HUES48 (cell line): ENCODE measurements at regions not wholly inside any gene's neighbourhood (a gene's known extent, or its start where the extent isn't known, plus 50 kb on each side); places are given as distances from the start of the nearest gene placed in this dataset.
"Not testable (repeated sequence)": the region's sequence is repeated elsewhere in the genome, so short reads cannot be mapped to it uniquely, and the experiment has no call there.

Source experiments
- H3K27ac ChIP-seq: one replicate; pipeline ENCODE4 v1.7.0; 2013; ENCODE audit warnings: low read depth, low read length, inconsistent platforms
- H3K27me3 ChIP-seq: 2 replicates; pipeline ENCODE4 v1.6.1; 2013; ENCODE audit warnings: mild to moderate bottlenecking, low read length; ENCODE audit not compliant: control insufficient read depth, insufficient read depth
- H3K36me3 ChIP-seq: 2 replicates; pipeline ENCODE4 v1.6.1; 2013; ENCODE audit warnings: low read length; ENCODE audit not compliant: control insufficient read depth, insufficient read depth
- H3K4me1 ChIP-seq: 2 replicates; pipeline ENCODE4 v1.6.1; 2013; ENCODE audit warnings: mild to moderate bottlenecking, low read length; ENCODE audit not compliant: control insufficient read depth, insufficient read depth
- H3K4me3 ChIP-seq: 2 replicates; pipeline ENCODE4 v1.5.1; 2013; ENCODE audit warnings: mild to moderate bottlenecking, low read depth, low read length
- H3K9ac ChIP-seq: 2 replicates; pipeline ENCODE4 v1.6.1; 2013; ENCODE audit warnings: mild to moderate bottlenecking, low read depth, low read length, moderate library complexity
- H3K9me3 ChIP-seq: 2 replicates; pipeline ENCODE4 v1.6.1; 2013; ENCODE audit warnings: low read length; ENCODE audit not compliant: control insufficient read depth, insufficient read depth

DNA sequence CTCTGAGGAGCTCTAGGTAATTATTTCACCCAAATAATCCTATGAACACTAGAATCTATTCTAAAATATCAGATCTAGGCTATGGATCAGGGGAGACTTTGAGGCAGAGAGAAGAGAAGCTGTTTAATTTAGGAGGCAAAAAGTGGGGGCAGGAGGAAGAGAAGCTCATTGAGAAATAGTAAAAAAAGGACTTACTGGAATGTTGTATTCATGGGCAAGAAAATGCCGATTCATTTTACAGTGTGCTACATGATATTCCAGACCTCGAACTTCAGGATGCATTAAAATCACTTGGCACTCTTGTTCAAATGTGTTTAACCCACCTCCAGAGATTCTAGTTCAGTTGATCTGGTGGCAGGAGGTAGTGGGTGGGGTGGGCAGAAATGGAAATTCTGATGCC lies 109.5 kb upstream of the ITGB1 start:
- Histone ChIP-seq H3K4me1 (peaks cover 7% of the 10 kb centered on the region; the same call in 1 of the 2 replicates), H3K27me3 (no peaks in the 10 kb centered on the region), H3K36me3 (no peaks in the 10 kb centered on the region), H3K9me3 (peaks cover 2% of the 10 kb centered on the region; the same call in 1 of the 2 replicates), H3K9ac (no peak overlapping the region), H3K4me3 (no peak overlapping the region), H3K27ac (no peak overlapping the region)

- no peak overlapping the region for H3K4me3 ChIP-seq
- H3K9me3 ChIP-seq: peaks cover 2% of the 10 kb centered on the region; the same call in 1 of the 2 replicates
- no peak overlapping the region for H3K9ac ChIP-seq
- H3K36me3 ChIP-seq: no peaks in the 10 kb centered on the region
- no peaks in the 10 kb centered on the region for H3K4me1 ChIP-seq
- H3K27me3 ChIP-seq: no peaks in the 10 kb centered on the region
- no peak overlapping the region for H3K27ac ChIP-seq
These were observed 108.7 kb upstream of the ITGB1 start for GRCh38 chr10:33066558-33067236.

DNA sequence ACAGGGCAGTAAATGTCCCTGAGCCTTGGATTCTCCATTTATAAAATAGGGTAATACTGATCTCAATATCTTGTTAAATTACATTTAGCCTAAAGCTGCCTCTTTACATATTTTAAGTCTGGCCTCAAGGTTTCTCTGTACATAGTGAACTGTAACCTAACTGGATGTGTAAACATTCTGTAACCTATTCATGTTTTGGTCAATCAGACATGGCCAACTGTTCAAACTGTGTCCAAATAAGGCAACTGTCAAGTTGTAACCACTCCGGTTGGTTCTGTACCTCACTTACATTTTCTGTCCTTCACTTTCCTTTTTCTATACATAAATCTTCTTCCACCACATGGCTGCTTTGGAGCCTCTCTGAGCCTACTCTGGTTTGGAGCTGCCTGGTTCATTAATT lies 107.1 kb upstream of the ITGB1 start:
- H3K4me3 ChIP-seq: no peak overlapping the region
- H3K4me1 ChIP-seq: no peaks in the 10 kb centered on the region
- no peaks in the 10 kb centered on the region for H3K9me3 ChIP-seq
- H3K9ac ChIP-seq: no peak overlapping the region
- no peaks in the 10 kb centered on the region for H3K36me3 ChIP-seq
- no peak overlapping the region for H3K27ac ChIP-seq
- no peaks in the 10 kb centered on the region for H3K27me3 ChIP-seq

GRCh38 chr10:33064706-33065105 lies 106.7 kb upstream of the ITGB1 start:
- H3K27ac ChIP-seq: no peak overlapping the region
- no peaks in the 10 kb centered on the region for H3K9me3 ChIP-seq
- H3K4me1 ChIP-seq: no peaks in the 10 kb centered on the region
- H3K9ac ChIP-seq: no peak overlapping the region
- H3K27me3 ChIP-seq: no peaks in the 10 kb centered on the region
- H3K36me3 ChIP-seq: no peaks in the 10 kb centered on the region
- H3K4me3 ChIP-seq: no peak overlapping the region

- Histone ChIP-seq H3K4me3 (no peak overlapping the region), H3K36me3 (no peaks in the 10 kb centered on the region), H3K27me3 (no peaks in the 10 kb centered on the region), H3K9me3 (no peaks in the 10 kb centered on the region), H3K27ac (no peak overlapping the region), H3K4me1 (peaks cover 5% of the 10 kb centered on the region), H3K9ac (no peak overlapping the region)
These were observed 99.6 kb upstream of the ITGB1 start for GRCh38 chr10:33057620-33058019.

DNA sequence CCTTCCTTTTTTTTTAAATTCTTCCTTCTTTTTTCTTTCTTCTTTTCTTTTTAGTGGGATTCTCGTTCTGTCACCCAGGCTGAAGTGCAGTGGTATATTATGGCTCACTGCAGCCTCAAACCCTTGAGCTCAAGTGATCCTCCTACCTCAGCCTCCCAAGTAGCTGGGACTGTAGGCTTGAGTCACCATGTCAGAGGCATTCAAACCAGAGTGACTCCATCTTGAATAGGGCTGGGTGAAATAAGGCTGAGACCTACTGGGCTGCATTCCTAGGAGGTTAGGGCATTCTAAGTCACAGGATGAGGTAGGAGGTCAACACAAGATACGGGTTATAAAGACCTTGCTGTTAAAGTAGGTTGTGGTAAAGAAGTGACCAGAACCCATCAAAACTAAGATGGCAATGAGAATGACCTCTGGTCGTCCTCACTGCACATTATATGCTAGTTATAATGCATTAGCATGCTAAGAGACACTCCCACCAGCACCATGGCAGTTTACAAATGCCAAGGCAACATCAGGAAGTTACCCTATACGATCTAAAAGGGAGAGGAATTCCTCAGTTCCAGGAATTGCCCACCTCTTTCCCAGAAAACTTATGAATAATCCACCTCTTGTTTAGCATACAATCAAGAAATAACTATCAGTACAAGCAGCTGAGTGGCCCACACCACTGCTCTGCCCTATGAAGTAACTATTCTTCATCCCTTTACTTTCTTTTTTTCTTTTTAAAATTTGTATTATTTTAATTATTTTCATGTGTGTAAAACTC lies 99.0 kb upstream of the ITGB1 start:
- H3K27ac ChIP-seq: no peak overlapping the region

DNA sequence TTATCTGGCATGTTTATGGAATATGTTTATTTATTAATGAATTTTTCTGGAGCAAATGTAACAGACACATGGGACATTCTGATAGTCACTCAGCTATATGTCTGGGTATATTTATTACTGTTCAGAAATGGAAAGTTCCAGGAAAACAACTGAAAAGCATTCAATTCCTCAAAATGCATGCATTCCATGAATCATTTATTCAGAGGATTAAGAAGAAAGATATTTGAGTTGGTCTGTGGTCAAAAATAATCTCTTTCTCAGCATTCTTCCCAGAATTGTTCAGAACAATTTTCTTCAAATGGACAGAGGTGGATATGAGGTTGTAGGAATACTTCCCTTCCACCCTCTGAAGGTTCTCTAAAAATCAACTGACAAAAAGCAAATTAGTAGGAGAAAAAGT lies 97.6 kb upstream of the ITGB1 start:
- no peak overlapping the region for H3K9ac ChIP-seq
- no peaks in the 10 kb centered on the region for H3K9me3 ChIP-seq
- H3K4me3 ChIP-seq: no peak overlapping the region
- no peaks in the 10 kb centered on the region for H3K27me3 ChIP-seq
- no peaks in the 10 kb centered on the region for H3K36me3 ChIP-seq
- no peak overlapping the region for H3K27ac ChIP-seq
- peaks cover 17% of the 10 kb centered on the region for H3K4me1 ChIP-seq

More for the DNA sequence above, 99.0 kb upstream of the ITGB1 start:
- Histone ChIP-seq H3K4me1 (peaks cover 7% of the 10 kb centered on the region), H3K4me3 (no peak overlapping the region), H3K36me3 (no peaks in the 10 kb centered on the region), H3K9ac (no peak overlapping the region), H3K9me3 (no peaks in the 10 kb centered on the region), H3K27me3 (no peaks in the 10 kb centered on the region)

GRCh38 chr10:33052915-33053810 lies 95.1 kb upstream of the ITGB1 start:
- Histone ChIP-seq H3K9ac (no peak overlapping the region), H3K36me3 (no peaks in the 10 kb centered on the region), H3K4me3 (no peak overlapping the region), H3K27ac (no peak overlapping the region), H3K9me3 (no peaks in the 10 kb centered on the region), H3K4me1 (peaks cover 17% of the 10 kb centered on the region), H3K27me3 (no peaks in the 10 kb centered on the region)

- Histone ChIP-seq H3K9ac (no peak overlapping the region), H3K27ac (no peak overlapping the region), H3K4me3 (no peak overlapping the region), H3K27me3 (no peaks in the 10 kb centered on the region), H3K4me1 (peaks cover 17% of the 10 kb centered on the region), H3K36me3 (no peaks in the 10 kb centered on the region), H3K9me3 (no peaks in the 10 kb centered on the region)
These were observed 94.3 kb upstream of the ITGB1 start for GRCh38 chr10:33052263-33052875.

- H3K27me3 ChIP-seq, H3K27ac ChIP-seq, H3K9me3 ChIP-seq, H3K4me3 ChIP-seq, H3K9ac ChIP-seq, H3K36me3 ChIP-seq: not testable (repeated sequence)
- H3K4me1 ChIP-seq: peaks cover 17% of the 10 kb centered on the region
These were observed 92.2 kb upstream of the ITGB1 start for GRCh38 chr10:33049963-33050920.
